Upper lobe of left lung (tissue), 4 donors: ENCODE measurements at regions not wholly inside any gene's neighbourhood (a gene's known extent, or its start where the extent isn't known, plus 50 kb on each side); places are given as distances from the start of the nearest gene placed in this dataset.

Source experiments
- CTCF ChIP-seq, 6 experiments: fragments of 450-650 bp in 4 of 6; fragments of 200-600 bp in 2 of 6; sonication (generic) in 2 of 6; IDR thresholded peaks; one replicate each; pipeline ENCODE4 v1.5.1; 2016 to 2019; ENCODE audit warnings: antibody characterized with exemption in 6 of 6
- POLR2A ChIP-seq, 4 donors: fragments of 450-650 bp; IDR thresholded peaks; one replicate each; pipeline ENCODE4 v1.5.1; 2016 to 2017; ENCODE audit warnings: antibody characterized with exemption in 4 of 4, mild to moderate bottlenecking in 2 of 4
- POLR2AphosphoS5 ChIP-seq, 2 donors: sonication (generic); formaldehyde crosslinking; IDR thresholded peaks; one replicate each; pipeline ENCODE4 v1.5.1; 2017; ENCODE audit warnings: antibody characterized with exemption in 2 of 2

- TF ChIP-seq CTCF (IDR thresholded peaks at IDR 0.05) (no peak), POLR2AphosphoS5 (IDR thresholded peaks at IDR 0.05) (no peak), POLR2A (IDR thresholded peaks at IDR 0.05) (no peak)
These were observed 367.2 kb upstream of the LMO3 start for GRCh38 chr12:16972923-16973770.
